ENCODE measurements at regions not wholly inside any gene's neighbourhood (a gene's known extent, or its start where the extent isn't known, plus 50 kb on each side); places are given as distances from the start of the nearest gene placed in this dataset.

- H3K36me3 ChIP-seq (ENCODE audit: control insufficient read depth in 4 of 4, insufficient read depth in 3 of 4, low read depth in 1 of 4, low read length in 3 of 4) = no peaks in the 10 kb centered on the region
- no peak overlapping the region for H3K9ac ChIP-seq (ENCODE audit: low read depth in 1 of 2, low read length in 2 of 2)
- no peak overlapping the region for H3K27ac ChIP-seq (ENCODE audit: low read depth in 1 of 2, low read length in 2 of 2)
- H3K27me3 ChIP-seq (ENCODE audit: control insufficient read depth in 4 of 4, insufficient read depth in 4 of 4, low read length in 3 of 4) = no peaks in the 10 kb centered on the region
- H3K9me3 ChIP-seq (ENCODE audit: control insufficient read depth in 4 of 4, low read length in 3 of 4) = no peaks in the 10 kb centered on the region
- 92% methylated on average over 8 of the region's 8 CpGs for WGBS
- DNase-seq (ENCODE audit: low spot score) = no peak
- TF ChIP-seq HNF4G (IDR thresholded peaks at IDR 0.05) (no peak), HNF4A (conservative IDR thresholded peaks at IDR 0.05) (no peak), EGR1 (IDR thresholded peaks at IDR 0.05; ENCODE audit: low read depth in 2 of 2) (no peak), GABPA (IDR thresholded peaks at IDR 0.05 in 1 of 2, conservative IDR thresholded peaks at IDR 0.05 in 1 of 2) (no peak), NR2F2 (IDR thresholded peaks at IDR 0.05) (no peak), REST (IDR thresholded peaks at IDR 0.05) (no peak), RXRA (IDR thresholded peaks at IDR 0.05) (no peak), JUND (IDR thresholded peaks at IDR 0.05) (no peak), FOXA1 (IDR thresholded peaks at IDR 0.05) (no peak), RAD21 (IDR thresholded peaks at IDR 0.05) (no peak), FOXA2 (IDR thresholded peaks at IDR 0.05) (no peak)
- TF ChIP-seq, protein P1, sequence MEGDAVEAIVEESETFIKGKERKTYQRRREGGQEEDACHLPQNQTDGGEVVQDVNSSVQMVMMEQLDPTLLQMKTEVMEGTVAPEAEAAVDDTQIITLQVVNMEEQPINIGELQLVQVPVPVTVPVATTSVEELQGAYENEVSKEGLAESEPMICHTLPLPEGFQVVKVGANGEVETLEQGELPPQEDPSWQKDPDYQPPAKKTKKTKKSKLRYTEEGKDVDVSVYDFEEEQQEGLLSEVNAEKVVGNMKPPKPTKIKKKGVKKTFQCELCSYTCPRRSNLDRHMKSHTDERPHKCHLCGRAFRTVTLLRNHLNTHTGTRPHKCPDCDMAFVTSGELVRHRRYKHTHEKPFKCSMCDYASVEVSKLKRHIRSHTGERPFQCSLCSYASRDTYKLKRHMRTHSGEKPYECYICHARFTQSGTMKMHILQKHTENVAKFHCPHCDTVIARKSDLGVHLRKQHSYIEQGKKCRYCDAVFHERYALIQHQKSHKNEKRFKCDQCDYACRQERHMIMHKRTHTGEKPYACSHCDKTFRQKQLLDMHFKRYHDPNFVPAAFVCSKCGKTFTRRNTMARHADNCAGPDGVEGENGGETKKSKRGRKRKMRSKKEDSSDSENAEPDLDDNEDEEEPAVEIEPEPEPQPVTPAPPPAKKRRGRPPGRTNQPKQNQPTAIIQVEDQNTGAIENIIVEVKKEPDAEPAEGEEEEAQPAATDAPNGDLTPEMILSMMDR (IDR thresholded peaks at IDR 0.05; ENCODE audit: low read depth, low read length, missing input control) = no peak
- H3K4me1 ChIP-seq (ENCODE audit: control insufficient read depth in 4 of 4, insufficient read depth in 4 of 4, low read length in 3 of 4) = no peaks in the 10 kb centered on the region
- no peak overlapping the region for H3K4me3 ChIP-seq (ENCODE audit: low read depth in 1 of 3, low read length in 3 of 3)
These were observed 50.2 kb upstream of the PLET1 start for GRCh38 chr11:112310848-112311247.

- DNase-seq (ENCODE audit: low spot score) = no peak
- 93% methylated on average over 8 of the region's 8 CpGs for WGBS
- H3K27me3 ChIP-seq (ENCODE audit: control insufficient read depth in 4 of 4, insufficient read depth in 4 of 4, low read length in 3 of 4) = no peaks in the 10 kb centered on the region
These were observed 54.5 kb upstream of the PLET1 start for GRCh38 chr11:112315057-112315720.

More at GRCh38 chr11:112315057-112315720, 54.5 kb upstream of the PLET1 start:
- Histone ChIP-seq H3K9ac (ENCODE audit: low read depth in 1 of 2, low read length in 2 of 2) (no peak overlapping the region), H3K9me3 (ENCODE audit: control insufficient read depth in 4 of 4, low read length in 3 of 4) (no peaks in the 10 kb centered on the region), H3K36me3 (ENCODE audit: control insufficient read depth in 4 of 4, insufficient read depth in 3 of 4, low read depth in 1 of 4, low read length in 3 of 4) (no peaks in the 10 kb centered on the region), H3K27ac (ENCODE audit: low read depth in 1 of 2, low read length in 2 of 2) (no peak overlapping the region), H3K4me1 (ENCODE audit: control insufficient read depth in 4 of 4, insufficient read depth in 4 of 4, low read length in 3 of 4) (peaks cover 0 to 10% (median 0%) of the 10 kb centered on the region in 4 donors), H3K4me3 (ENCODE audit: low read depth in 1 of 3, low read length in 3 of 3) (no peak overlapping the region)
- TF ChIP-seq FOXA2 (IDR thresholded peaks at IDR 0.05) (no peak), NR2F2 (IDR thresholded peaks at IDR 0.05) (no peak), FOXA1 (IDR thresholded peaks at IDR 0.05) (no peak), TAF1 (conservative IDR thresholded peaks at IDR 0.05) (no peak), JUND (IDR thresholded peaks at IDR 0.05) (no peak), REST (IDR thresholded peaks at IDR 0.05) (no peak), SP1 (IDR thresholded peaks at IDR 0.05) (no peak)
- TF ChIP-seq, protein P2, sequence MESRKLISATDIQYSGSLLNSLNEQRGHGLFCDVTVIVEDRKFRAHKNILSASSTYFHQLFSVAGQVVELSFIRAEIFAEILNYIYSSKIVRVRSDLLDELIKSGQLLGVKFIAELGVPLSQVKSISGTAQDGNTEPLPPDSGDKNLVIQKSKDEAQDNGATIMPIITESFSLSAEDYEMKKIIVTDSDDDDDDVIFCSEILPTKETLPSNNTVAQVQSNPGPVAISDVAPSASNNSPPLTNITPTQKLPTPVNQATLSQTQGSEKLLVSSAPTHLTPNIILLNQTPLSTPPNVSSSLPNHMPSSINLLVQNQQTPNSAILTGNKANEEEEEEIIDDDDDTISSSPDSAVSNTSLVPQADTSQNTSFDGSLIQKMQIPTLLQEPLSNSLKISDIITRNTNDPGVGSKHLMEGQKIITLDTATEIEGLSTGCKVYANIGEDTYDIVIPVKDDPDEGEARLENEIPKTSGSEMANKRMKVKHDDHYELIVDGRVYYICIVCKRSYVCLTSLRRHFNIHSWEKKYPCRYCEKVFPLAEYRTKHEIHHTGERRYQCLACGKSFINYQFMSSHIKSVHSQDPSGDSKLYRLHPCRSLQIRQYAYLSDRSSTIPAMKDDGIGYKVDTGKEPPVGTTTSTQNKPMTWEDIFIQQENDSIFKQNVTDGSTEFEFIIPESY (IDR thresholded peaks at IDR 0.05) = no peak

Data from liver (tissue), 8 donors.